Body of pancreas (tissue), 4 donors: ENCODE measurements at regions not wholly inside any gene's neighbourhood (a gene's known extent, or its start where the extent isn't known, plus 50 kb on each side); places are given as distances from the start of the nearest gene placed in this dataset.

Experiments
- POLR2A ChIP-seq, 3 donors: fragments of 450-650 bp; IDR thresholded peaks; one replicate each; pipeline ENCODE4 v1.6.1; 2016; ENCODE audit warnings: antibody characterized with exemption in 3 of 3, mild to moderate bottlenecking in 2 of 3
- TF ChIP-seq, protein P1 (sequence below), 7 experiments: fragments of 450-650 bp in 4 of 7; fragments of 200-600 bp in 3 of 7; sonication (generic) in 3 of 7; IDR thresholded peaks; one replicate each; pipeline ENCODE4 v1.5.1; 2016 to 2019; ENCODE audit warnings: antibody characterized with exemption in 7 of 7

DNA sequence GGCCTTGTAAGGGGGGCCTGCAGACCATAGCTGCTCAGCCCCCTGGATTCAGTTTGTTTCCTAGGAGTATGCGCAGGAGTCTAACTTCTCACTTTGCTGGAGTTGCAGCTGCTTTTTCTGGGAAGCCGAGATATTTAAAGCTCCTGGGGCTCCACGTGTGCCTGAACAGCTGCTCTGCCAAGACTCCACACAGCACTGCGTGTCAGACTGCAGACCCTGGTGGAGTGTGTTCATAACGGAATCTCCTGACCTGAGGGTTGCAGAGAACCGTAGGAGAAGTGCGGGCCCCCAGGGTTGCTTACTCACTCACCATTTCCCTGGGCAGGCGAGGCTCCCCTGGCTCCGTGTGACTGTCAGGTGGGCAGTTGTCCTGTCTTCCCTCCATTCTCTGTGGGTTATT, 474.3 kb upstream of the TMPRSS15 start:
- TF ChIP-seq POLR2A (IDR thresholded peaks at IDR 0.05): no peak
- TF ChIP-seq, protein P1, sequence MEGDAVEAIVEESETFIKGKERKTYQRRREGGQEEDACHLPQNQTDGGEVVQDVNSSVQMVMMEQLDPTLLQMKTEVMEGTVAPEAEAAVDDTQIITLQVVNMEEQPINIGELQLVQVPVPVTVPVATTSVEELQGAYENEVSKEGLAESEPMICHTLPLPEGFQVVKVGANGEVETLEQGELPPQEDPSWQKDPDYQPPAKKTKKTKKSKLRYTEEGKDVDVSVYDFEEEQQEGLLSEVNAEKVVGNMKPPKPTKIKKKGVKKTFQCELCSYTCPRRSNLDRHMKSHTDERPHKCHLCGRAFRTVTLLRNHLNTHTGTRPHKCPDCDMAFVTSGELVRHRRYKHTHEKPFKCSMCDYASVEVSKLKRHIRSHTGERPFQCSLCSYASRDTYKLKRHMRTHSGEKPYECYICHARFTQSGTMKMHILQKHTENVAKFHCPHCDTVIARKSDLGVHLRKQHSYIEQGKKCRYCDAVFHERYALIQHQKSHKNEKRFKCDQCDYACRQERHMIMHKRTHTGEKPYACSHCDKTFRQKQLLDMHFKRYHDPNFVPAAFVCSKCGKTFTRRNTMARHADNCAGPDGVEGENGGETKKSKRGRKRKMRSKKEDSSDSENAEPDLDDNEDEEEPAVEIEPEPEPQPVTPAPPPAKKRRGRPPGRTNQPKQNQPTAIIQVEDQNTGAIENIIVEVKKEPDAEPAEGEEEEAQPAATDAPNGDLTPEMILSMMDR (IDR thresholded peaks at IDR 0.05): no peak
